H1 (cell line): ENCODE measurements at regions not wholly inside any gene's neighbourhood (a gene's known extent, or its start where the extent isn't known, plus 50 kb on each side); places are given as distances from the start of the nearest gene placed in this dataset.
A peak's percentile ranks its signal among the peaks of the same experiment; 100 is the strongest.

ENCODE experiments used
- CTCF ChIA-PET: fragments of 300-600 bp; sonication (Branson Sonifier 250); formaldehyde crosslinking; loops from one replicate; lab custom pipeline; 2021; ENCODE audit not compliant: partially characterized antibody; lab: Charles Lee
- POLR2A ChIA-PET: fragments of 300-600 bp; sonication (Branson Sonifier 250); formaldehyde crosslinking; loops from one replicate; lab custom pipeline; 2021; ENCODE audit warnings: inconsistent platforms; ENCODE audit not compliant: partially characterized antibody; lab: Charles Lee
- DNase-seq, 2 experiments: peaks; one replicate each; pipeline versions ENCODE4 v3.0.0 to v3.0.0-alpha.2; 2010 to 2022; ENCODE audit warnings: low spot score in 2 of 2, low read depth in 1 of 2, mixed read lengths in 1 of 2
- FAIRE-seq: peaks from 2 replicates; lab custom pipeline; 2011; peaks lifted over from hg19 to GRCh38; lab: Jason Lieb, UNC
- H2AFZ ChIP-seq: 2 replicates; pipeline ENCODE4 v1.8.1; 2012; ENCODE audit warnings: low read length, inconsistent platforms
- H2AK5ac ChIP-seq: 2 replicates; pipeline ENCODE4 v1.6.1; 2013; ENCODE audit warnings: low read depth, low read length
- H2BK120ac ChIP-seq: replicated peaks from 2 replicates; pipeline ENCODE3; 2013; ENCODE audit warnings: low read depth, low read length, inconsistent platforms
- H2BK12ac ChIP-seq: 2 replicates; pipeline ENCODE4 v1.6.1; 2013; ENCODE audit warnings: low read depth, low read length
- H2BK15ac ChIP-seq: 2 replicates; pipeline ENCODE4 v1.6.1; 2013; ENCODE audit warnings: low read length
- H2BK20ac ChIP-seq: 2 replicates; pipeline ENCODE4 v1.6.1; 2013; ENCODE audit warnings: low read length
- H2BK5ac ChIP-seq: 2 replicates; pipeline ENCODE4 v1.6.1; 2013; ENCODE audit warnings: low read depth, low read length
- H3K14ac ChIP-seq: 2 replicates; pipeline ENCODE4 v1.6.1; 2013; ENCODE audit warnings: inconsistent platforms; ENCODE audit not compliant: insufficient read length
- H3K18ac ChIP-seq: 2 replicates; pipeline ENCODE4 v1.6.1; 2013; ENCODE audit warnings: low read length; ENCODE audit errors: extremely low read depth
- H3K23ac ChIP-seq: 2 replicates; pipeline ENCODE4 v1.6.1; 2013; ENCODE audit warnings: inconsistent platforms; ENCODE audit not compliant: insufficient read length
- H3K23me2 ChIP-seq: 2 replicates; pipeline ENCODE4 v1.6.1; 2013; ENCODE audit warnings: low read depth, low read length
- H3K27ac ChIP-seq: 2 replicates; pipeline ENCODE4 v1.6.1; 2011; ENCODE audit warnings: low read depth, low read length, inconsistent platforms
- H3K27me3 ChIP-seq, 4 experiments: replicated peaks in 1 of 4; 1 replicate in 1 of 4; 2 replicates in 3 of 4; pipeline versions ENCODE4 v1.6.1 to v1.8.1; 2011 to 2013; ENCODE audit warnings: low read length in 3 of 4, mild to moderate bottlenecking in 3 of 4, inconsistent platforms in 2 of 4, mixed read lengths in 2 of 4, moderate library complexity in 1 of 4; ENCODE audit not compliant: control insufficient read depth in 3 of 4, insufficient read depth in 3 of 4; ENCODE audit errors: extremely low read depth in 1 of 4
- H3K36me3 ChIP-seq, 4 experiments: 2 replicates each; pipeline versions ENCODE4 v1.6.1 to v1.8.1; 2011 to 2013; ENCODE audit warnings: mild to moderate bottlenecking in 4 of 4, low read length in 3 of 4, moderate library complexity in 2 of 4, control low read depth in 1 of 4, inconsistent platforms in 1 of 4; ENCODE audit not compliant: insufficient read depth in 4 of 4, control insufficient read depth in 2 of 4
- H3K4ac ChIP-seq: replicated peaks from 2 replicates; pipeline ENCODE3; 2013; ENCODE audit warnings: low read length, low read depth, mixed read lengths, inconsistent platforms; ENCODE audit not compliant: insufficient read length
- H3K4me1 ChIP-seq, 4 experiments: replicated peaks in 1 of 4; 1 replicate in 1 of 4; 2 replicates in 3 of 4; pipeline versions ENCODE4 v1.6.1 to v1.8.1; 2011 to 2013; ENCODE audit warnings: low read length in 3 of 4, inconsistent platforms in 2 of 4, mixed read lengths in 1 of 4; ENCODE audit not compliant: insufficient read depth in 4 of 4, control insufficient read depth in 3 of 4
- H3K4me2 ChIP-seq, 2 experiments: 2 replicates each; pipeline versions ENCODE4 v1.6.1 to v1.8.1; 2011 to 2013; ENCODE audit warnings: low read depth in 2 of 2, low read length in 2 of 2, control low read depth in 1 of 2, inconsistent platforms in 1 of 2, mild to moderate bottlenecking in 1 of 2; ENCODE audit not compliant: insufficient read depth in 1 of 2
- H3K4me3 ChIP-seq, 4 experiments: fragments of 200-600, 300-600 bp in 1 of 4; sonication (generic), shearing (Covaris generic), sonication (Bioruptor Twin) in 1 of 4; 2 replicates each; pipeline versions ENCODE4 v1.5.1 to v1.8.1; 2011 to 2016; ENCODE audit warnings: low read length in 4 of 4, low read depth in 3 of 4, control low read depth in 2 of 4, inconsistent platforms in 2 of 4, mild to moderate bottlenecking in 2 of 4, mixed read lengths in 1 of 4, moderate library complexity in 1 of 4; ENCODE audit not compliant: insufficient read depth in 2 of 4; ENCODE audit errors: extremely low read depth in 1 of 4
- H3K56ac ChIP-seq: replicated peaks from 2 replicates; pipeline ENCODE3; 2013; ENCODE audit warnings: low read depth, mild to moderate bottlenecking, mixed read lengths, low read length, inconsistent platforms; ENCODE audit not compliant: insufficient read length
- H3K79me1 ChIP-seq: 2 replicates; pipeline ENCODE4 v1.6.1; 2013; ENCODE audit warnings: low read depth, low read length, control low read depth
- H3K79me2 ChIP-seq, 2 experiments: 2 replicates each; pipeline versions ENCODE4 v1.6.1 to v1.8.1; 2012 to 2013; ENCODE audit warnings: low read length in 2 of 2, mild to moderate bottlenecking in 2 of 2, inconsistent platforms in 1 of 2; ENCODE audit not compliant: insufficient read depth in 2 of 2, control insufficient read depth in 1 of 2
- H3K9ac ChIP-seq, 4 experiments: replicated peaks in 1 of 4; 1 replicate in 1 of 4; 2 replicates in 3 of 4; pipeline versions ENCODE4 v1.6.1 to v1.8.1; 2011 to 2013; ENCODE audit warnings: low read depth in 3 of 4, low read length in 3 of 4, control low read depth in 2 of 4, mild to moderate bottlenecking in 2 of 4, moderate library complexity in 2 of 4, inconsistent platforms in 1 of 4; ENCODE audit errors: extremely low read depth in 1 of 4
- H3K9me3 ChIP-seq, 2 experiments: 2 replicates each; pipeline versions ENCODE4 v1.6.1 to v1.8.1; 2012 to 2013; ENCODE audit warnings: mild to moderate bottlenecking in 2 of 2, moderate library complexity in 2 of 2, control low read depth in 1 of 2, inconsistent platforms in 1 of 2, low read depth in 1 of 2, low read length in 1 of 2, mixed read lengths in 1 of 2; ENCODE audit not compliant: insufficient read depth in 2 of 2
- H4K20me1 ChIP-seq, 2 experiments: replicated peaks in 1 of 2; 2 replicates each; pipeline versions ENCODE3 to v1.8.1; 2011 to 2013; ENCODE audit warnings: inconsistent platforms in 2 of 2, low read length in 2 of 2, mild to moderate bottlenecking in 1 of 2; ENCODE audit not compliant: insufficient read depth in 2 of 2, control insufficient read depth in 1 of 2
- H4K5ac ChIP-seq: 2 replicates; pipeline ENCODE4 v1.6.1; 2013; ENCODE audit warnings: low read length, low read depth, mixed read lengths, inconsistent platforms; ENCODE audit not compliant: insufficient read length
- H4K8ac ChIP-seq: 2 replicates; pipeline ENCODE4 v1.8.0; 2013; ENCODE audit warnings: mild to moderate bottlenecking, moderate library complexity, low read length, inconsistent platforms; ENCODE audit not compliant: insufficient read depth; ENCODE audit errors: extremely low read depth
- H4K91ac ChIP-seq: replicated peaks from 2 replicates; pipeline ENCODE3; 2013; ENCODE audit warnings: low read length, mixed read lengths, inconsistent platforms; ENCODE audit not compliant: insufficient read length
- CHD2 ChIP-seq: IDR thresholded peaks from 2 replicates; pipeline ENCODE4 v1.6.1; 2012; ENCODE audit warnings: low read length, improper control_type of control experiment
- CTBP2 ChIP-seq: IDR thresholded peaks from 2 replicates; pipeline ENCODE4 v1.7.0; 2011; ENCODE audit warnings: borderline replicate concordance, mild to moderate bottlenecking, moderate library complexity, mixed read lengths, low read length; ENCODE audit not compliant: insufficient read depth, insufficient read length
- MAFK ChIP-seq: IDR thresholded peaks from 2 replicates; pipeline ENCODE4 v1.6.1; 2012; ENCODE audit warnings: low read depth, mild to moderate bottlenecking, improper control_type of control experiment, low read length
- NRF1 ChIP-seq: IDR thresholded peaks from 2 replicates; pipeline ENCODE4 v1.6.1; 2011; ENCODE audit warnings: mild to moderate bottlenecking, low read depth, low read length, improper control_type of control experiment
- PHF8 ChIP-seq: fragments of 200-600 bp; sonication (generic); conservative IDR thresholded peaks from 2 replicates; pipeline ENCODE4 v1.7.1; 2012; ENCODE audit warnings: low read depth, mild to moderate bottlenecking, inconsistent platforms, low read length, moderate library complexity
- POLR2A ChIP-seq, 2 experiments: IDR thresholded peaks; 1 replicate in 1 of 2; 2 replicates in 1 of 2; pipeline ENCODE4 v1.6.1; 2011; ENCODE audit warnings: low read depth in 2 of 2, low read length in 2 of 2, mild to moderate bottlenecking in 2 of 2; ENCODE audit errors: control extremely low read depth in 1 of 2
- SRF ChIP-seq: IDR thresholded peaks from 2 replicates; pipeline ENCODE4 v1.6.1; 2011; ENCODE audit warnings: mild to moderate bottlenecking, low read depth, low read length, moderate library complexity
- WGBS, 2 experiments: shearing (Covaris generic) in 1 of 2; methylation state at CpG; one replicate each; pipeline versions ENCODE4 v1.1.6 to v1.1.7; 2013 to 2015; ENCODE audit warnings: low lambda C conversion rate in 2 of 2, mixed read lengths in 2 of 2, inconsistent platforms in 1 of 2, low coverage in 1 of 2, missing lambda C conversion rate in 1 of 2; ENCODE audit not compliant: insufficient replicate concordance in 2 of 2, insufficient coverage in 1 of 2, insufficient read length in 1 of 2; ENCODE audit errors: extremely low coverage in 1 of 2, missing lambda C conversion rate in 1 of 2; 5-methylcytosine and 5-hydroxymethylcytosine counted together

- ChIA-PET CTCF (interaction anchor here (0.7 to 6.0 kb wide), 5 partner anchors 9 to 225 kb away, joined by 3 to 55 read pairs (median 3); no protein-coding TSS in a partner anchor), POLR2A (no interaction called here)
- Histone ChIP-seq H3K9me3 (no peaks in the 10 kb centered on the region), H3K79me2 (no peaks in the 10 kb centered on the region), H3K4me1 (no peaks in the 10 kb centered on the region), H2BK20ac (no peak overlapping the region), H3K18ac (no peak overlapping the region), H4K5ac (no peak overlapping the region), H3K27me3 (no peaks in the 10 kb centered on the region), H2BK5ac (no peak overlapping the region), H2BK15ac (no peak overlapping the region), H4K20me1 (no peaks in the 10 kb centered on the region), H2BK12ac (no peak overlapping the region), H3K36me3 (no peaks in the 10 kb centered on the region), H3K79me1 (no peaks in the 10 kb centered on the region), H4K91ac (no peak overlapping the region), H3K4me2 (no peak overlapping the region), H3K14ac (no peak overlapping the region), H3K27ac (no peak overlapping the region), H2AFZ (no peak overlapping the region), H4K8ac (no peak overlapping the region), H3K9ac (no peak overlapping the region), H2BK120ac (no peak overlapping the region), H3K4ac (no peak overlapping the region), H3K56ac (no peak overlapping the region), H2AK5ac (no peak overlapping the region), H3K23ac (no peak overlapping the region), H3K4me3 (no peak overlapping the region), H3K23me2 (no peaks in the 10 kb centered on the region)
- no peak for FAIRE-seq
- DNase-seq: no peak
- TF ChIP-seq CTBP2 (no peak), NRF1 (no peak), PHF8 (no peak), CHD2 (no peak), POLR2A (IDR thresholded peaks at IDR 0.05; ENCODE audit: control extremely low read depth in 1 of 2, low read depth in 2 of 2, low read length in 2 of 2) (no peak), SRF (no peak), MAFK (0 out of 2 replicates have a peak, but pooled peaks have one; percentile 19)
- WGBS, 2 experiments: 92% methylated on average over 4 of the region's 4 CpGs; no CpG with 5 or more reads in 1 of the 2 experiments
These were observed 329.2 kb upstream of the NFE2L3 start for GRCh38 chr7:25822823-25823222.
